GM18508 (cell line): ENCODE measurements at regions not wholly inside any gene's neighbourhood (a gene's known extent, or its start where the extent isn't known, plus 50 kb on each side); places are given as distances from the start of the nearest gene placed in this dataset.
"Not testable (repeated sequence)": the region's sequence is repeated elsewhere in the genome, so short reads cannot be mapped to it uniquely, and the experiment has no call there.

Experiments used
- ATAC-seq: cut with Tn5 transposase; IDR thresholded peaks from one replicate; pipeline ENCODE4 v1.9.1; 2021; ENCODE audit warnings: moderate number of reproducible peaks; ENCODE audit not compliant: insufficient read depth, unreplicated experiment

DNA sequence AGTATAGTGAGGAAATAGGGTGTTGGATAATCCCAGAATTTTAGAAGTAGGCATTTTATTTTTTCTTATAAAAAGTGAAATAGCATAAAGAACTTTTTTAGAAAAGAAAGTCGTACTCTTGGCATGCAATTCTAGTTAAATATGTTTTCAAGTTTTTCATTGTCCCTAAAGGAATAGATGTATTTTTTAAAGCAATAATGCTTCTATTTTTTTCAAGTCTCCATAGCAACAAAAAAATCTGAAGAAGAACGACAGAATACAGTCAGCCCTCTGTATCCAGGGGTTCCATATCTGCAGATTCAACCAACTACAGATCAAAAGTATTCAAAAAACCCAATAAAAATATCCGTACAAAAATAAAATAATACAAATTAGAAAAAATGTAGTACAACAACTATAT lies 538.2 kb downstream of the GLUD2 start:
- no peak for ATAC-seq

- no peak for ATAC-seq
These were observed 545.5 kb downstream of the GLUD2 start for GRCh38 chrX:121592884-121593283.

DNA sequence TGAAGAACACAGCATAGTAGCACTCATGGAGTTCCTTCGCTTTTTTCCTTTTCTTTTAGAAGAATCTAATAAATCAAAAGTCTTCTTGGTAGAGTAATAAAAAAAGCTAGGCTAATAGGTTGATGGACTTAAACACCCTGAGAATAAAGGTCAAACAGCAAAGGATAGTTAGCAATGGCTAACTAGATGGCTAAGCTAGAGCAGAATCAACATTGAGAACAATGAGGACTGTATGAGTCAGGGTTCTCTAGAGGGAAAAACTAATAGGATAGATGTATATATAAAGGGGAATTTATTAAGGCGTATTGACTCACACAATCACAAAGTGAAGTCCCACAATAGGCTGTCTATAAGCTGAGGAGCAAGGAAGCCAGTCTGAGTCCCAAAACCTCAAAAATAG lies 550.9 kb downstream of the GLUD2 start:
- no peak for ATAC-seq

DNA sequence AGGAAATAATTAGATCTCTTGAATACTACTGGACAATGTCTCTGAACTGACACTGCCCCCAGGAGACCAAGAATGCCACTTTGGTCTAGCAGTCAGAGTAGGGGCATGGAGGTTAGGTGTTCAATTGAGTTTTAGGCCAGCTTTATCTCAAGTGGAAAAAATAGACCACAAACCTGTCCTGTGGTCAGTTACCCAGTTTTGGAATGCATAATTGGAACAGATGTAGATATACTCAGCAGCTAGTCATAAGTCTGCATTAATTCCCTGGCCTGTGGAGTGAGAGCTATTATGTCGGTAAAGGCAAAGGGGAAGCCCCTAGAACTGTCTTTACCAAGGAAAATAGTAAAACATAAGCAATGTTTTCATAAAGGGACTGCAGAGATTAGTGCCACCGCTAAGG lies 587.7 kb downstream of the GLUD2 start:
- no peak for ATAC-seq

DNA sequence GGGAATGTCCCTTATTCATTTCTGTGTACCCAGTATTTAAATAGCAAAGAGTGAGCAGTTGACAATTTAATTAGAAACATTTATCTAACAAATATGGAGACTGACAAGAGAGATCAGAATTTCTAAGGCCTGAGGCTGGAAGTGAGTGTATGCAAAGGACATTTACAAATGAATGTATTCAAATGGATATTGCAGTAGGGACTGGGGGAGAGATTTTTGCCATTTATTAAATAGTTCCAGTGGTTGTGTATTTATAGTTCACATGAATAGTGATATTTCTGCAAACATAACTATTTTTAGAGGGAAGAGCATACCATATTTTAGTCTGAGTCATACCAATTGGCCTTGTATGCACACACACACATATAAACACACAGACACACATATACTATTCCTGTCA lies 592.4 kb downstream of the GLUD2 start:
- ATAC-seq: no peak

GRCh38 chrX:121641560-121641959 lies 594.1 kb downstream of the GLUD2 start:
- ATAC-seq: no peak

- ATAC-seq: no peak
These were observed 595.0 kb downstream of the GLUD2 start for GRCh38 chrX:121642415-121642814.

DNA sequence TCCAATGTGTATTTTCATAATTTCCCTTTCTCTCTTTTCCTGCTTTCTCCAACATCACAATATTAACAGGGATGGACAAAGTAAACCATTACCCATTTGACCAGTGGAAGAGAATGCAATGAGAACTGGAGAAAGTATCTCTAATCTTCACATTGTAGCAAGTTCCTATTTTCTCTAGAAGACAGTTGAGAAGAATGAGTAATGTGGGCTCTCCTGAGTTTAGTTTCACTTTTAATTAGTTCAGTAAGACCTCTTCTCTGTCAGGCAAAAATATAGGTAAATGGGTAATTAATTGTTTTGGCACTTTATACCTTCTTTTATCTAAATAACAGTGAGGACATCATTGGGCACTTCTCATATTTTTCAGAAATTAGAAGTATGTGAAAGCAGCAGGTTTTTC lies 602.0 kb downstream of the GLUD2 start:
- ATAC-seq: no peak

DNA sequence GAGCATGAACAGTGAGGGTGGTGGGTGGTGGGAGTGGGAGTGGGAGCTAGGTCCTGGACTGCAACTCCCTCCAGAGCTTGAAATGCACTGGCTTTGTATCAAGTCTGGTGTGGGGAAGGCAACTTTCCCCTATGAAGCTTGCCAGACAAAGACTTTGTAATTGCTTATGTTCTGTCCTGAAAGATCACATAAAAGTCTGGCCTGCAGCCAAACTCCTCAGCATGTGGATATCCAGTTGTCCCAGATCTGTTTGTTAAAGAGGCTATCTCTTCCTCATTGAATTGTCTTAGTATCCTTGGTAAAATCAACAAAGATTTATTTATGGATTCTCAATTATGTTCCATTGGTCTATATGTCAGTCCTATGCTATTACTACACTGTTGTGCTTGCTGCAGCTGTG lies 607.9 kb downstream of the GLUD2 start:
- no peak for ATAC-seq

DNA sequence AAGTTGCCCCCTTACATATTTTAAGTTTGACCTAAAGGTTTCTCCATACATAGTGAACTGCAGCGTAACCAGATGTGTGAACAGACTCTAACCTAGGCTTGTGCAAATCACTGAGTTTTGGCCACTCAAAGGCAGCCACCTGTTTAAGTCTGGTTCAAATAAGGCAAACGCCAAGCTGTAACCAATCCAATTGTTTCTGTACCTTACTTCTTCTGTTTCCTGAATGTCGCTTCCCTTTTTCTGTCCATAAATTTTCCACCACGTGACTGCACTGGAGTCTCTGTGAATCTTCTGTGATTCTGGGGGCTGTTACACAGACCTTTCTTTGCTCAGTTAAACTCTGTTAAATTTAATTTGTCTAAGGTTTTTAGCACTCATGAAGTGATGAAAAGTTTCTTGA lies 618.8 kb downstream of the GLUD2 start:
- ATAC-seq: no peak

GRCh38 chrX:121671649-121672048 lies 624.2 kb downstream of the GLUD2 start:
- no peak for ATAC-seq

DNA sequence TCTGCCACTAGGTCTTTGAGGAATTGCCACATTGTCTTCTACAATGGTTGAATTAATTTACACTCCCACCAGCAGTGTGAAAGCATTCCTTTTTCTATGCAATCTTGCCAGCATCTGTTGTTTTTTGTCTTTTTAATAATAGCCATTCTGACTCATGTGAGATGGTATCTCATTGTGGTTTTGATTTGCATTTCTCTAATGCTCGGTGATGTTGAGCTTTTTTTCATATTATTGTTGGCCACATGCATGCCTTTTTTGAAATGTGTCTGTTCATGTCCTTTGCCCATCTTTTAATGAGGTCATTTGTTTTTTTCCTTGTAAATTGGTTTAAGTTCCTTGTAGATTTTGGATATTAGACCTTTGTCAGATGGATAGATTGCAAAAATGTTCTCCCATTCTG lies 661.8 kb downstream of the GLUD2 start:
- ATAC-seq: not testable (repeated sequence)

GRCh38 chrX:121733514-121733913 lies 686.1 kb downstream of the GLUD2 start:
- no peak for ATAC-seq

- ATAC-seq: no peak
These were observed 698.7 kb downstream of the GLUD2 start for GRCh38 chrX:121746105-121746504.

- not testable (repeated sequence) for ATAC-seq
These were observed 706.2 kb downstream of the GLUD2 start for GRCh38 chrX:121753602-121754001.

GRCh38 chrX:121754301-121754700 lies 706.9 kb downstream of the GLUD2 start:
- no peak for ATAC-seq

DNA sequence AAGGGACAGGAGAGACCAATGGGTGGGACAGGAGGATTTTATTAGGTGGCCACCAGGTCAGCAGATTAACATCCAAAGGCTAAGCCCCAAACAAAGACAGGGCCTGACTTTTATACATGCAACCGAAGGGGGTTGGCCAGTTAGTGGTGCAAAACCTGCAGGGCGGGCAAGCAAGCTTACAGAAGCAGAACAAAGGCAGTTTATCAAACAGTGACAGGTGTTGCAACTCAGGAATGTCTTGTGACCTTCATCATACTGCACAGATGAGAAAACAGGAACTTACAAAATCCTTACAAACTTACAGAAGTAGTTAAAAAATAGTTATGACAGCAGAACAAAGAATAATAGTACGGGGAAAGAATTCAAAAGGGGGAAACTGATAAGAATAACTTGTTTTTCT lies 708.1 kb downstream of the GLUD2 start:
- ATAC-seq: no peak

DNA sequence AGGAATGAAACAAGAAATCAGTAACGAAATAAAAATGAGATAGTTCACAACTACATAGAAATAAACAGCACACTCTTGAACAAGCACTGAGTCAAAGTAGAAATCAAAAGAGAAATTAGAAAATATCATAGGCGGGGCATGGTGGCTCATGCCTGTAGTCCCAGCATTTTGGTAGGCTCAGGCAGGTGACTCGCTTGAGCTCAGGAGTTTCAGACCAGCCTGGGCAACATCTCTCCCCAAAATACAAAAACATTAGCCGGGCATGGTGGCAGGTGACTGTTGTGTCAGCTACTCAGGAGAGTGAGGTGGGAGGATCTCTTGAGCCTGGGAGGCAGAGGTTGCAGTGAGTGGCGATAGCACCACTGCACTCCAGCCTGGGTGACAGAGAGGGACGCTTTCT lies 714.4 kb downstream of the GLUD2 start:
- ATAC-seq: no peak

DNA sequence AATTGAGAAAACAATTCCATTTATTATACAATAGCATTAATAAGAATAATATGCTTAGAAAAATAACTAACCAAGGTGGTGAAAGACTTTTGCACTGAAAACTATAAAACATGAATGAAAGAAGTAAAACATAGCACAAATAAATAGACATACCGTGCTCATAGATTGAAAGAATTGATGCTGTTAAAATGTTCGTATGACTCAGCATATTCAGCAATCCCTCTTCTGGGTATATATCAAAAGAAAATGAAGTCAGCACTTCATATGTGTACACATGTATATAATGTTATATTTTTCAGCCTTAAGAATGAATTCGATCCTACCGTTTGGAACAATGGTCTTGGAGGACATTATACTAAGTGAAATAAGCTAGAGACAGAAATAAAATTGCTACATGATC lies 716.3 kb downstream of the GLUD2 start:
- ATAC-seq: no peak

DNA sequence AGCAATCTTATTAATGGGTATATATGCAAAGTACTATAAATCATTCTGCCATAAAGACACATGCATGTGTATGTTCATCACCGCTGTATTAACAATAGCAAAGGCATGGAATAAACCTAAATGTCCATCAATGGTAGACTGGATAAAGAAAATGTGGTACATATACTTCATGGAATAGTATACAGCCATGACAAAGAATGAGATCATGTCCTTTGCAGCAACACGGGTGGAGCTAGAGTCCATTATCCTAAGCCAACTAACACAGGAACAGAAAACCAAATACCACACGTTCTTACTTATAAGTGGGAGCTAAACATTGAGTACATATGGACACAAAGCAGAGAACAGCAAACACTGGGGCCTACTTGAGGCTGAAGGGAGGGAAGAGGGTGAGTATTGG lies 720.8 kb downstream of the GLUD2 start:
- ATAC-seq: not testable (repeated sequence)

DNA sequence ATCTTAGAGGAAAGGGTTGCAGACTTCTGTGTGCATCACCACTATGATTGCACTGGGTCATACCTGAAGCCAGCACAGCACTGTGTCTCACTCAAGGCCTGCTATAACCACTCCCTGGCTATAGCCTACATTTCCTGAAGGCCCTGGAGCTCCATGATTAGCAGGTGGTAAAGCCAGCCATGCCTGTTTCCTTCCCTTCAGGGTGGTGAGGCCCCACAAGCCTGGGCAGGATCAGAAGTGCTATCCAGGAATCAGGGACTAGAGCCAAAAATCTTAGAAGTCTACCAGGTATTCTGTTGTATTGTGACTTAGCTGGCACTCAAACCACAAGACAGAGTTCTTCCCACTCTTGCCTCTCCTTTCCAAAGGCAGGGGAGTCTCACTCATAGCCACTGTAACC lies 734.6 kb downstream of the GLUD2 start:
- no peak for ATAC-seq

- no peak for ATAC-seq
These were observed 735.1 kb downstream of the GLUD2 start for GRCh38 chrX:121782544-121782943.

DNA sequence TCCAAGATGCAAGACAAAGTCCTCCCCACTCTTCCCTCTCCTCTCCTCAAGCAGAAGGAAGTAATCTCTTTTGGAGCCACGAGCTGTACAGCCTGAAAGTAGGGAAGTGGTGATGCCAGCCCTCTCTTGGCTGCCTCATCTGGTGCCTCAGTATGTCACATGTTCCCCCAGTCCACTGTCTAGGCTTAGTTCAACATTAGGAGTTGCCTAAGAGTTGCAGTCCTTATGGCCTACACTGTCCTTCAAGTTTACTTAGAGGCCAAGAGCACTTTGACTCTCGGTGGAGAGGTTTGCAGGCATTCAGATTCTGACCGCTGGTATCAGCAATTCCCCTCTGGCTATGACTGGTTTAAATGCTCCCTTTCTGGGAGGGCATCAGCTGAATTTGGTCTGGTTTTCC lies 735.6 kb downstream of the GLUD2 start:
- no peak for ATAC-seq
